ENCODE measurements at regions not wholly inside any gene's neighbourhood (a gene's known extent, or its start where the extent isn't known, plus 50 kb on each side); places are given as distances from the start of the nearest gene placed in this dataset.

- no peak for TF ChIP-seq POLR2AphosphoS5 (IDR thresholded peaks at IDR 0.05)
- no peak for TF ChIP-seq POLR2A (IDR thresholded peaks at IDR 0.05)
- TF ChIP-seq, protein P1, sequence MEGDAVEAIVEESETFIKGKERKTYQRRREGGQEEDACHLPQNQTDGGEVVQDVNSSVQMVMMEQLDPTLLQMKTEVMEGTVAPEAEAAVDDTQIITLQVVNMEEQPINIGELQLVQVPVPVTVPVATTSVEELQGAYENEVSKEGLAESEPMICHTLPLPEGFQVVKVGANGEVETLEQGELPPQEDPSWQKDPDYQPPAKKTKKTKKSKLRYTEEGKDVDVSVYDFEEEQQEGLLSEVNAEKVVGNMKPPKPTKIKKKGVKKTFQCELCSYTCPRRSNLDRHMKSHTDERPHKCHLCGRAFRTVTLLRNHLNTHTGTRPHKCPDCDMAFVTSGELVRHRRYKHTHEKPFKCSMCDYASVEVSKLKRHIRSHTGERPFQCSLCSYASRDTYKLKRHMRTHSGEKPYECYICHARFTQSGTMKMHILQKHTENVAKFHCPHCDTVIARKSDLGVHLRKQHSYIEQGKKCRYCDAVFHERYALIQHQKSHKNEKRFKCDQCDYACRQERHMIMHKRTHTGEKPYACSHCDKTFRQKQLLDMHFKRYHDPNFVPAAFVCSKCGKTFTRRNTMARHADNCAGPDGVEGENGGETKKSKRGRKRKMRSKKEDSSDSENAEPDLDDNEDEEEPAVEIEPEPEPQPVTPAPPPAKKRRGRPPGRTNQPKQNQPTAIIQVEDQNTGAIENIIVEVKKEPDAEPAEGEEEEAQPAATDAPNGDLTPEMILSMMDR (IDR thresholded peaks at IDR 0.05), result no peak
Observed at GRCh38 chr7:106808967-106809635, 56.0 kb upstream of the PIK3CG start.

Measured in gastroesophageal sphincter (tissue), 3 donors.